Sigmoid colon (tissue), 6 donors: ENCODE measurements at regions not wholly inside any gene's neighbourhood (a gene's known extent, or its start where the extent isn't known, plus 50 kb on each side); places are given as distances from the start of the nearest gene placed in this dataset.

Experiments
- DNase-seq: peaks from one replicate; pipeline ENCODE4 v3.0.0-alpha.2; 2019
- H3K27ac ChIP-seq, 4 donors: fragments of 200-600 bp; sonication (generic); one replicate each; pipeline ENCODE4 v1.5.1; 2016 to 2019; ENCODE audit warnings: mild to moderate bottlenecking in 1 of 4
- H3K27me3 ChIP-seq, 3 donors: fragments of 200-600 bp; sonication (generic); one replicate each; pipeline ENCODE4 v1.5.1; 2019; ENCODE audit warnings: mild to moderate bottlenecking in 1 of 3
- H3K36me3 ChIP-seq, 4 donors: fragments of 200-600 bp; sonication (generic); one replicate each; pipeline ENCODE4 v1.5.1; 2016 to 2019
- H3K4me1 ChIP-seq, 4 donors: fragments of 200-600 bp; sonication (generic); one replicate each; pipeline ENCODE4 v1.5.1; 2017 to 2019
- H3K4me3 ChIP-seq, 4 donors: fragments of 200-600 bp; sonication (generic); one replicate each; pipeline ENCODE4 v1.5.1; 2017 to 2019; ENCODE audit warnings: mild to moderate bottlenecking in 2 of 4, moderate library complexity in 1 of 4
- H3K9me3 ChIP-seq, 4 donors: fragments of 200-600 bp in 3 of 4; sonication (generic) in 3 of 4; one replicate each; pipeline versions ENCODE4 v1.5.1 to v1.6.1; 2013 to 2019
- CTCF ChIP-seq, 4 experiments: fragments of 450-650 bp in 3 of 4; fragments of 200-600 bp in 1 of 4; IDR thresholded peaks; one replicate each; pipeline ENCODE4 v1.5.1; 2016 to 2019; ENCODE audit warnings: antibody characterized with exemption in 4 of 4, mild to moderate bottlenecking in 3 of 4, moderate library complexity in 2 of 4
- EP300 ChIP-seq, 4 donors: sonication (generic); formaldehyde crosslinking; IDR thresholded peaks; one replicate each; pipeline ENCODE4 v1.6.1; 2017; ENCODE audit warnings: antibody characterized with exemption in 4 of 4
- POLR2A ChIP-seq, 2 donors: fragments of 450-650 bp; IDR thresholded peaks; one replicate each; pipeline ENCODE4 v1.6.1; 2016; ENCODE audit warnings: antibody characterized with exemption in 2 of 2, mild to moderate bottlenecking in 2 of 2, moderate library complexity in 2 of 2
- POLR2AphosphoS5 ChIP-seq, 4 donors: sonication (generic); formaldehyde crosslinking; IDR thresholded peaks; one replicate each; pipeline ENCODE4 v1.6.1; 2017; ENCODE audit warnings: antibody characterized with exemption in 4 of 4
- WGBS, 2 donors: extraction: QIAGEN DNeasy Blood & Tissue Kit; methylation state at CpG; one replicate each; pipeline ENCODE4 v1.1.7; 2013; 5-methylcytosine and 5-hydroxymethylcytosine counted together
- intact Hi-C: fragments of 100-400 bp; cut with DNase I; formaldehyde crosslinking; loops from one replicate; pipeline ENCODE4 v1.15.1; 2023
- donor health status: healthy with polysubstance abuse.
- donor health status: healthy.

- no peak for TF ChIP-seq CTCF (IDR thresholded peaks at IDR 0.05)
- TF ChIP-seq POLR2AphosphoS5 (IDR thresholded peaks at IDR 0.05): no peak
- Histone ChIP-seq H3K27ac (no peak overlapping the region), H3K36me3 (no peaks in the 10 kb centered on the region), H3K4me1 (no peaks in the 10 kb centered on the region), H3K9me3 (no peaks in the 10 kb centered on the region), H3K4me3 (no peak overlapping the region), H3K27me3 (no peaks in the 10 kb centered on the region)
- intact Hi-C loops: no loop called here
- 79% methylated on average over 14 of the region's 14 CpGs for whole genome bisulfite sequencing, 2 donors
- DNase-seq: peak; percentile 62
Observed at GRCh38 chr14:105929327-105930081, 403.1 kb downstream of the TMEM121 start.

GRCh38 chr14:105930572-105930971 is 404.2 kb downstream of the TMEM121 start:
- peaks cover 0 to 5% (median 1%) of the 10 kb centered on the region in 4 donors for H3K9me3 ChIP-seq
- no peak overlapping the region for H3K27ac ChIP-seq
- H3K27me3 ChIP-seq: no peaks in the 10 kb centered on the region
- no peaks in the 10 kb centered on the region for H3K4me1 ChIP-seq
- TF ChIP-seq EP300 (IDR thresholded peaks at IDR 0.05) (no peak), POLR2A (IDR thresholded peaks at IDR 0.05) (no peak), CTCF (IDR thresholded peaks at IDR 0.05) (no peak), POLR2AphosphoS5 (IDR thresholded peaks at IDR 0.05) (no peak)
- H3K4me3 ChIP-seq: no peak overlapping the region
- intact Hi-C loops: no loop called here
- WGBS, 2 donors: 65 to 83% methylated on average over 5 of the region's 5 CpGs
- peak; percentile 39 for DNase-seq
- no peaks in the 10 kb centered on the region for H3K36me3 ChIP-seq

GRCh38 chr14:105931808-105932483 is 405.6 kb downstream of the TMEM121 start:
- Histone ChIP-seq H3K27ac (no peak overlapping the region), H3K9me3 (peaks cover 0 to 11% (median 1%) of the 10 kb centered on the region in 4 donors), H3K4me3 (no peak overlapping the region), H3K27me3 (no peaks in the 10 kb centered on the region), H3K36me3 (no peaks in the 10 kb centered on the region), H3K4me1 (no peaks in the 10 kb centered on the region)
- 68 to 71% methylated on average over 13 of the region's 13 CpGs for WGBS, 2 donors
- TF ChIP-seq POLR2A (IDR thresholded peaks at IDR 0.05): no peak
- no peak for TF ChIP-seq EP300 (IDR thresholded peaks at IDR 0.05)
- TF ChIP-seq POLR2AphosphoS5 (IDR thresholded peaks at IDR 0.05): no peak
- no peak for TF ChIP-seq CTCF (IDR thresholded peaks at IDR 0.05)
- intact Hi-C loops: no loop called here
- no peak for DNase-seq

GRCh38 chr14:105933238-105933637 is 406.9 kb downstream of the TMEM121 start:
- no peak for DNase-seq

More at GRCh38 chr14:105933238-105933637, 406.9 kb downstream of the TMEM121 start:
- no peaks in the 10 kb centered on the region for H3K27me3 ChIP-seq
- H3K27ac ChIP-seq: no peak overlapping the region
- TF ChIP-seq CTCF (IDR thresholded peaks at IDR 0.05) (no peak), POLR2A (IDR thresholded peaks at IDR 0.05) (no peak), EP300 (IDR thresholded peaks at IDR 0.05) (no peak), POLR2AphosphoS5 (IDR thresholded peaks at IDR 0.05) (no peak)
- H3K9me3 ChIP-seq: peaks cover 0 to 11% (median 3%) of the 10 kb centered on the region in 4 donors
- WGBS, 2 donors: 72 to 74% methylated on average over 7 of the region's 7 CpGs
- no peaks in the 10 kb centered on the region for H3K36me3 ChIP-seq
- H3K4me1 ChIP-seq: no peaks in the 10 kb centered on the region
- intact Hi-C loops: no loop called here
- no peak overlapping the region for H3K4me3 ChIP-seq
